NB4 (cell line): ENCODE measurements at regions not wholly inside any gene's neighbourhood (a gene's known extent, or its start where the extent isn't known, plus 50 kb on each side); places are given as distances from the start of the nearest gene placed in this dataset.

Experiments
- POLR2A ChIP-seq: IDR thresholded peaks from 2 replicates; pipeline ENCODE4 v1.6.1; 2011; ENCODE audit warnings: mild to moderate bottlenecking; ENCODE audit not compliant: insufficient read length; ENCODE audit errors: extremely low read depth
- TF ChIP-seq, protein P1 (sequence below): IDR thresholded peaks from one replicate; pipeline ENCODE4 v1.5.1; 2012; ENCODE audit warnings: low read depth, low read length

DNA sequence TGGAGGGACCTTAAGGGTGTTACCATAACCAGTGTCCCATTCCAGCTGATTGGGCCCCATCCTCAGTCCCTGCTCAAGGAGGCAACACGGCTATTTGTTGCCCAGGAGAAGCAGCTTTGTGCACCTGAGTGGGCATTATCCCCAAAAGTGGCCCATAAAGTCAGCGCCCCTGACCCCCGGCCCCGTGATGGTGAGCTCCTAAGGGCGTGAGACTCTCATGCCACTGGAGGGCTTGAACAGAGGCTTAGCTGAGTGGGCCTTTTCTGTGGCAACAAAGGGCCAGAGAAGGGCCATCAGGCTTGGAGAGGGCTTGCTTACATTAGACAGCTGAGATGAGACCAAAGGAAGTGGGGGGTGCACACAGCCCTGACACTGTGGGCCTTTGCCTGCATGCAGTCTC is 99.2 kb upstream of the RAB6C start:
- TF ChIP-seq, protein P1, sequence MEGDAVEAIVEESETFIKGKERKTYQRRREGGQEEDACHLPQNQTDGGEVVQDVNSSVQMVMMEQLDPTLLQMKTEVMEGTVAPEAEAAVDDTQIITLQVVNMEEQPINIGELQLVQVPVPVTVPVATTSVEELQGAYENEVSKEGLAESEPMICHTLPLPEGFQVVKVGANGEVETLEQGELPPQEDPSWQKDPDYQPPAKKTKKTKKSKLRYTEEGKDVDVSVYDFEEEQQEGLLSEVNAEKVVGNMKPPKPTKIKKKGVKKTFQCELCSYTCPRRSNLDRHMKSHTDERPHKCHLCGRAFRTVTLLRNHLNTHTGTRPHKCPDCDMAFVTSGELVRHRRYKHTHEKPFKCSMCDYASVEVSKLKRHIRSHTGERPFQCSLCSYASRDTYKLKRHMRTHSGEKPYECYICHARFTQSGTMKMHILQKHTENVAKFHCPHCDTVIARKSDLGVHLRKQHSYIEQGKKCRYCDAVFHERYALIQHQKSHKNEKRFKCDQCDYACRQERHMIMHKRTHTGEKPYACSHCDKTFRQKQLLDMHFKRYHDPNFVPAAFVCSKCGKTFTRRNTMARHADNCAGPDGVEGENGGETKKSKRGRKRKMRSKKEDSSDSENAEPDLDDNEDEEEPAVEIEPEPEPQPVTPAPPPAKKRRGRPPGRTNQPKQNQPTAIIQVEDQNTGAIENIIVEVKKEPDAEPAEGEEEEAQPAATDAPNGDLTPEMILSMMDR = no peak
- TF ChIP-seq POLR2A = no peak
